HG03520 (cell line): ENCODE measurements at regions not wholly inside any gene's neighbourhood (a gene's known extent, or its start where the extent isn't known, plus 50 kb on each side); places are given as distances from the start of the nearest gene placed in this dataset.

Experiments used
- ATAC-seq: cut with Tn5 transposase; IDR thresholded peaks from one replicate; pipeline ENCODE4 v1.9.1; 2021; ENCODE audit warnings: mild to moderate bottlenecking, moderate library complexity; ENCODE audit not compliant: unreplicated experiment

GRCh38 chr10:108471420-108471819, 1306.9 kb upstream of the SORCS1 start:
- ATAC-seq, result no peak

GRCh38 chr10:108469940-108470339, 1305.4 kb upstream of the SORCS1 start:
- ATAC-seq, result no peak

- no peak for ATAC-seq
Observed at GRCh38 chr10:108465871-108466641, 1301.5 kb upstream of the SORCS1 start.

GRCh38 chr10:108462005-108462404, 1297.5 kb upstream of the SORCS1 start:
- ATAC-seq, result no peak

- ATAC-seq, result no peak
Observed at GRCh38 chr10:108454793-108455192, 1290.3 kb upstream of the SORCS1 start.

- no peak for ATAC-seq
Observed at GRCh38 chr10:108454224-108454623, 1289.7 kb upstream of the SORCS1 start.

- ATAC-seq, result no peak
Observed at GRCh38 chr10:108453166-108453565, 1288.7 kb upstream of the SORCS1 start.

- no peak for ATAC-seq
Observed at GRCh38 chr10:108452533-108452932, 1288.0 kb upstream of the SORCS1 start.

- ATAC-seq, result no peak
Observed at GRCh38 chr10:108450280-108450679, 1285.8 kb upstream of the SORCS1 start.

GRCh38 chr10:108445746-108446145, 1281.2 kb upstream of the SORCS1 start:
- no peak for ATAC-seq

- ATAC-seq, result peak; percentile 56
Observed at GRCh38 chr10:108443636-108444035, 1279.1 kb upstream of the SORCS1 start.

GRCh38 chr10:108439397-108439796, 1274.9 kb upstream of the SORCS1 start:
- ATAC-seq, result no peak

GRCh38 chr10:108436096-108436495, 1271.6 kb upstream of the SORCS1 start:
- ATAC-seq, result no peak

- ATAC-seq, result no peak
Observed at GRCh38 chr10:108434559-108435252, 1270.2 kb upstream of the SORCS1 start.

- no peak for ATAC-seq
Observed at GRCh38 chr10:108427146-108427545, 1262.6 kb upstream of the SORCS1 start.

GRCh38 chr10:108425283-108425964, 1260.9 kb upstream of the SORCS1 start:
- no peak for ATAC-seq

GRCh38 chr10:108424656-108425055, 1260.2 kb upstream of the SORCS1 start:
- ATAC-seq, result no peak

GRCh38 chr10:108422286-108422685, 1257.8 kb upstream of the SORCS1 start:
- ATAC-seq, result no peak

GRCh38 chr10:108421266-108421665, 1256.8 kb upstream of the SORCS1 start:
- ATAC-seq, result no peak

GRCh38 chr10:108413954-108414353, 1249.4 kb upstream of the SORCS1 start:
- no peak for ATAC-seq

GRCh38 chr10:108412323-108412722, 1247.8 kb upstream of the SORCS1 start:
- no peak for ATAC-seq

GRCh38 chr10:108411894-108412293, 1247.4 kb upstream of the SORCS1 start:
- ATAC-seq, result no peak
